Dedifferentiated amniotic fluid mesenchymal stem cell (primary cell): ENCODE measurements at regions not wholly inside any gene's neighbourhood (a gene's known extent, or its start where the extent isn't known, plus 50 kb on each side); places are given as distances from the start of the nearest gene placed in this dataset.
A peak's percentile ranks its signal among the peaks of the same experiment; 100 is the strongest.
"Not testable (repeated sequence)": the region's sequence is repeated elsewhere in the genome, so short reads cannot be mapped to it uniquely, and the experiment has no call there.

Source experiments
- DNase-seq: peaks from one replicate; pipeline ENCODE4 v3.0.0-alpha.2; 2016; ENCODE audit errors: extremely low spot score

- DNase-seq, result peak; percentile 56
Measured at GRCh38 chr9:31304576-31304975, 1079.9 kb upstream of the ACO1 start.

- no peak for DNase-seq
Measured at GRCh38 chr9:31314241-31314640, 1070.2 kb upstream of the ACO1 start.

- no peak for DNase-seq
Measured at GRCh38 chr9:31320494-31320893, 1063.9 kb upstream of the ACO1 start.

GRCh38 chr9:31321256-31321655 is 1063.2 kb upstream of the ACO1 start:
- no peak for DNase-seq

GRCh38 chr9:31321686-31322085 is 1062.8 kb upstream of the ACO1 start:
- no peak for DNase-seq

- DNase-seq, result no peak
Measured at GRCh38 chr9:31323726-31324444, 1060.6 kb upstream of the ACO1 start.

GRCh38 chr9:31325778-31326177 is 1058.7 kb upstream of the ACO1 start:
- no peak for DNase-seq

GRCh38 chr9:31326883-31327282 is 1057.6 kb upstream of the ACO1 start:
- DNase-seq, result not testable (repeated sequence)

- DNase-seq, result no peak
Measured at GRCh38 chr9:31334837-31335528, 1049.5 kb upstream of the ACO1 start.

GRCh38 chr9:31335529-31336234 is 1048.8 kb upstream of the ACO1 start:
- no peak for DNase-seq

- no peak for DNase-seq
Measured at GRCh38 chr9:31336386-31336785, 1048.1 kb upstream of the ACO1 start.

- DNase-seq, result no peak
Measured at GRCh38 chr9:31336841-31337240, 1047.6 kb upstream of the ACO1 start.

GRCh38 chr9:31347082-31347617 is 1037.3 kb upstream of the ACO1 start:
- DNase-seq, result peak; percentile 19

- no peak for DNase-seq
Measured at GRCh38 chr9:31355159-31355882, 1029.1 kb upstream of the ACO1 start.

- no peak for DNase-seq
Measured at GRCh38 chr9:31355965-31356364, 1028.5 kb upstream of the ACO1 start.

- no peak for DNase-seq
Measured at GRCh38 chr9:31359071-31359470, 1025.4 kb upstream of the ACO1 start.

- no peak for DNase-seq
Measured at GRCh38 chr9:31364171-31364570, 1020.3 kb upstream of the ACO1 start.

- DNase-seq, result no peak
Measured at GRCh38 chr9:31372799-31373587, 1011.5 kb upstream of the ACO1 start.

GRCh38 chr9:31377358-31377757 is 1007.1 kb upstream of the ACO1 start:
- DNase-seq, result no peak

GRCh38 chr9:31388660-31389059 is 995.8 kb upstream of the ACO1 start:
- DNase-seq, result no peak

GRCh38 chr9:31389075-31389474 is 995.4 kb upstream of the ACO1 start:
- DNase-seq, result no peak
